ENCODE measurements at regions not wholly inside any gene's neighbourhood (a gene's known extent, or its start where the extent isn't known, plus 50 kb on each side); places are given as distances from the start of the nearest gene placed in this dataset.
"Not testable (repeated sequence)": the region's sequence is repeated elsewhere in the genome, so short reads cannot be mapped to it uniquely, and the experiment has no call there.

GRCh38 chr19:5243878-5244277 lies 96.7 kb downstream of the PTPRS start:
- no peak for DNase-seq
- H3K4me1 ChIP-seq (ENCODE audit: insufficient read depth): no peaks in the 10 kb centered on the region
- in situ Hi-C loops (cut with MboI): no loop called here
- H3K27ac ChIP-seq: no peak overlapping the region
- H3K4me3 ChIP-seq: no peak overlapping the region
- no peaks in the 10 kb centered on the region for H4K20me1 ChIP-seq (ENCODE audit: insufficient read depth)
- no peaks in the 10 kb centered on the region for H3K9me2 ChIP-seq (ENCODE audit: insufficient read depth)
- TF ChIP-seq EZH2phosphoT487 (IDR thresholded peaks at IDR 0.05; ENCODE audit: insufficient read depth, low read depth) (no peak), EZH2 (IDR thresholded peaks at IDR 0.05; ENCODE audit: insufficient read depth, poor library complexity, severe bottlenecking) (no peak)
- no peaks in the 10 kb centered on the region; the same call in 1 of the 2 replicates for H3K36me3 ChIP-seq (ENCODE audit: low read depth)
- no peak overlapping the region for H3K4me2 ChIP-seq (ENCODE audit: unreplicated experiment)
- 97 to 99% methylated on average over 33 to 40 of the region's 40 CpGs for WGBS, 2 experiments (ENCODE audit: low coverage in 1 of 2, low lambda C conversion rate in 2 of 2, missing lambda C conversion rate in 2 of 2)
- H3K9ac ChIP-seq: no peak overlapping the region
- no peaks in the 10 kb centered on the region for H3K79me2 ChIP-seq (ENCODE audit: insufficient read depth)
- H3K27me3 ChIP-seq (replicated peaks; ENCODE audit: insufficient read depth): no peaks in the 10 kb centered on the region
- no peaks in the 10 kb centered on the region for H3F3A ChIP-seq (ENCODE audit: insufficient read depth)
- no peaks in the 10 kb centered on the region for H3K9me3 ChIP-seq (ENCODE audit: low read depth)
- H2AFZ ChIP-seq: no peak overlapping the region

DNA sequence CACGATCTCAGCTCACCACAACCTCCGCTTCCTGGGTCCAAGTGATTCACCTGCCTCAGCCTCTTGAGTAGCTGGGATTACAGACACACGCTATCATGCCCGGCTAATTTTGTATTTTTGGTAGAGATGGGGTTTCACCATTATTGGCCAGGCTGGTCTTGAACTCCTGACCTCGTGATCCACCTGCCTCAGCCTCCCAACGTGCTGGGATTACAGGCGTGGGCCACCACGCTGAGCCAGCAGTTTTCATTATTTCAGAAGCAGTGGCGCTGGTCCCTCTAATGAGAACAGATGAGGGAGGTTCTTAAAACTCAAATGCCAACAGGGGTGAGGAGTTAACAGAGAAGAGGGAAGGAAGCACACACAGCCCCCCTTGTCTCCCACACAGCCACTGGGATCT lies 98.7 kb downstream of the PTPRS start:
- H4K20me1 ChIP-seq (ENCODE audit: insufficient read depth); H3F3A ChIP-seq (ENCODE audit: insufficient read depth); H3K4me2 ChIP-seq (ENCODE audit: unreplicated experiment); H3K36me3 ChIP-seq (ENCODE audit: low read depth); DNase-seq; H3K27ac ChIP-seq; H3K79me2 ChIP-seq (ENCODE audit: insufficient read depth); H3K9ac ChIP-seq; H3K27me3 ChIP-seq (replicated peaks; ENCODE audit: insufficient read depth); H3K9me3 ChIP-seq (ENCODE audit: low read depth); H3K9me2 ChIP-seq (ENCODE audit: insufficient read depth); H2AFZ ChIP-seq; in situ Hi-C loops (cut with MboI); H3K4me3 ChIP-seq; H3K4me1 ChIP-seq (ENCODE audit: insufficient read depth): not testable (repeated sequence)
- WGBS, 2 experiments (ENCODE audit: low coverage in 1 of 2, low lambda C conversion rate in 2 of 2, missing lambda C conversion rate in 2 of 2): 98 to 100% methylated on average over 9 of the region's 9 CpGs

DNA sequence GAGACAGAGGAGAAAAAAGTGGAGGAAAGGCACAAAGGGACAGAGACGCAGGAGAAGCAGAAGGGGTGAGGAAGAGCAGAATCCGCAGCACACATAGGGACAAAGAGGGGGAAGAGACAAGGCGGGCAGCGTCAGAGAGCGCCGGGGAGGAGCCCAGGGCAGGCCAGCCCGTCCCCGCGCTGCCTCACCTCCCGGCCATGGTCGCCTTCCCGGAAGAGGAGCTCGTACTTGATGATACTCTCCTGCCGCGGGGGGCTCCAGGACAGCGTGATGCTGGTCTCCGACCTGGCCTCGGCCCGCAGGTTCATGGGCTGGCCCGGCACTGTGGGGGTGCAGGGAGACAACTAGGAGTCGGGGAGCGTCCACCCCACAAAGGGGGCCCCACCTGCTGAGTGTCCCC lies 100.6 kb downstream of the PTPRS start:
- in situ Hi-C loops (cut with MboI): no loop called here
- TF ChIP-seq EZH2 (IDR thresholded peaks at IDR 0.05; ENCODE audit: insufficient read depth, poor library complexity, severe bottlenecking) (no peak), EZH2phosphoT487 (IDR thresholded peaks at IDR 0.05; ENCODE audit: insufficient read depth, low read depth) (no peak)
- 94 to 98% methylated on average over 15 to 22 of the region's 22 CpGs for WGBS, 2 experiments (ENCODE audit: low coverage in 1 of 2, low lambda C conversion rate in 2 of 2, missing lambda C conversion rate in 2 of 2)
- Histone ChIP-seq H4K20me1 (ENCODE audit: insufficient read depth) (no peaks in the 10 kb centered on the region), H3K4me2 (ENCODE audit: unreplicated experiment) (no peak overlapping the region), H3K9ac (no peak overlapping the region), H3K9me3 (ENCODE audit: low read depth) (no peaks in the 10 kb centered on the region), H3K27ac (no peak overlapping the region), H3K27me3 (replicated peaks; ENCODE audit: insufficient read depth) (no peaks in the 10 kb centered on the region), H3K9me2 (ENCODE audit: insufficient read depth) (no peaks in the 10 kb centered on the region), H3K36me3 (ENCODE audit: low read depth) (no peaks in the 10 kb centered on the region; the same call in 1 of the 2 replicates), H2AFZ (no peak overlapping the region), H3K79me2 (ENCODE audit: insufficient read depth) (no peaks in the 10 kb centered on the region), H3F3A (ENCODE audit: insufficient read depth) (no peaks in the 10 kb centered on the region), H3K4me1 (ENCODE audit: insufficient read depth) (no peaks in the 10 kb centered on the region), H3K4me3 (no peak overlapping the region)
- no peak for DNase-seq

- H3K36me3 ChIP-seq (ENCODE audit: low read depth): no peaks in the 10 kb centered on the region; the same call in 1 of the 2 replicates
- no peak overlapping the region for H2AFZ ChIP-seq
- no peak for DNase-seq
- H3K9me2 ChIP-seq (ENCODE audit: insufficient read depth): no peaks in the 10 kb centered on the region
- H3K9ac ChIP-seq: no peak overlapping the region
- H3K27ac ChIP-seq: no peak overlapping the region
- TF ChIP-seq EZH2phosphoT487 (IDR thresholded peaks at IDR 0.05; ENCODE audit: insufficient read depth, low read depth) (no peak), EZH2 (IDR thresholded peaks at IDR 0.05; ENCODE audit: insufficient read depth, poor library complexity, severe bottlenecking) (no peak)
- no peak overlapping the region for H3K4me3 ChIP-seq
- WGBS, 2 experiments (ENCODE audit: low coverage in 1 of 2, low lambda C conversion rate in 2 of 2, missing lambda C conversion rate in 2 of 2): 94 to 95% methylated on average over 33 of the region's 33 CpGs
- no peaks in the 10 kb centered on the region for H3K27me3 ChIP-seq (replicated peaks; ENCODE audit: insufficient read depth)
- H3K4me2 ChIP-seq (ENCODE audit: unreplicated experiment): no peak overlapping the region
- no peaks in the 10 kb centered on the region for H3K79me2 ChIP-seq (ENCODE audit: insufficient read depth)
- H4K20me1 ChIP-seq (ENCODE audit: insufficient read depth): no peaks in the 10 kb centered on the region
- H3F3A ChIP-seq (ENCODE audit: insufficient read depth): no peaks in the 10 kb centered on the region
- in situ Hi-C loops (cut with MboI): no loop called here
- no peaks in the 10 kb centered on the region for H3K4me1 ChIP-seq (ENCODE audit: insufficient read depth)
- H3K9me3 ChIP-seq (ENCODE audit: low read depth): no peaks in the 10 kb centered on the region
Observed at GRCh38 chr19:5238700-5239099, 101.9 kb downstream of the PTPRS start.

DNA sequence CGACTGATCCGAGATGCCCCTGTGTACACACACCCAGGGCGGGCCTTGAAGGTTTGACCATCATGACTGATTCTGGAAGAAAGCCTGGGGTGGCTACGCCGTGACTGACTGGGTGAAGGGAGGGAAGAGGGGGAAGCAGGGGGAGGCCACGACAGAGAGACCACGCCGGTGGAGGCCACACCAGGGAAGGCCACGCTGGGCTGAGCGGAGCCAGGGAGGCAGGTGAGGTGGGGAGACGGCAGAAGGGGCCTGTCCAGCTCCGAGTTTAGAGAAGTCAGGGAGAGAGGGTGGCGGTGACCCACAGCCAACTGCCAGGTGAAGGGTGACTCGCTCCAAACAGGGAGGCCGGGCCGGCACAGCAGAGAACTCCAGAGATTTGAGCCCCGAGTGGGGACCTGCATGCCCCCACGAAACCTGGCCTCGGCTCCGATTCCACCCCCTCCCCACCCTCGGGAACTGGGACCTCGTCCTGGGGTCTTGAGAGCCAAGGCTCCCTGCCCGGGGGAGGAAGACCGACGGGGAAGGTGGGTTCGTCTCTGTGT lies 102.6 kb downstream of the PTPRS start:
- Histone ChIP-seq H3K4me2 (ENCODE audit: unreplicated experiment) (no peak overlapping the region), H3K9ac (no peak overlapping the region), H3K27me3 (replicated peaks; ENCODE audit: insufficient read depth) (no peaks in the 10 kb centered on the region), H3K79me2 (ENCODE audit: insufficient read depth) (no peaks in the 10 kb centered on the region), H3K9me2 (ENCODE audit: insufficient read depth) (no peaks in the 10 kb centered on the region), H3K9me3 (ENCODE audit: low read depth) (no peaks in the 10 kb centered on the region), H3K4me3 (no peak overlapping the region), H3F3A (ENCODE audit: insufficient read depth) (peaks cover under 1% of the 10 kb centered on the region; the same call in 1 of the 2 replicates), H4K20me1 (ENCODE audit: insufficient read depth) (no peaks in the 10 kb centered on the region), H3K27ac (no peak overlapping the region), H3K4me1 (ENCODE audit: insufficient read depth) (no peaks in the 10 kb centered on the region), H2AFZ (no peak overlapping the region), H3K36me3 (ENCODE audit: low read depth) (no peaks in the 10 kb centered on the region; the same call in 1 of the 2 replicates)
- in situ Hi-C loops (cut with MboI): no loop called here
- 95 to 96% methylated on average over 25 to 26 of the region's 26 CpGs for WGBS, 2 experiments (ENCODE audit: low coverage in 1 of 2, low lambda C conversion rate in 2 of 2, missing lambda C conversion rate in 2 of 2)
- DNase-seq: no peak
- TF ChIP-seq EZH2 (IDR thresholded peaks at IDR 0.05; ENCODE audit: insufficient read depth, poor library complexity, severe bottlenecking) (no peak), EZH2phosphoT487 (IDR thresholded peaks at IDR 0.05; ENCODE audit: insufficient read depth, low read depth) (no peak)
